ENCODE measurements at regions not wholly inside any gene's neighbourhood (a gene's known extent, or its start where the extent isn't known, plus 50 kb on each side); places are given as distances from the start of the nearest gene placed in this dataset.
A peak's percentile ranks its signal among the peaks of the same experiment; 100 is the strongest.

DNA sequence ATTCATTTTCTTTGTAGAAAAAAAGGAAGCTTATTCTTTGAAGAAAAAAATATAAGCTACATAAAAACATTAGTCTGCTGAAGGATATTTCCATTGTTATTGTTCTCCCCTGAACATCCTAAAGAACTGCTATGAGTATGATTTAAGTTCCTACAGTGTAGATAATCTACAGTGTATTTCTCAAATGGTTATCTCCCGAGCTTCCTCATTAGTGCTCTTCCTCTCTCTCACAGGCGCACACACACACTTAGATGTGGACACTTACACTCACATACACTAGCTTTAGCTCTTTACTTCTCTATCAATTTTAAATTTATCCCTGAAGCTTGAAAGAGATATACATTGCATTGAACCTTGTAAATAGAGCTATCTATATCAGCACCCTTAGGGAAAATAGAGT lies 681.0 kb downstream of the KCNJ3 start (continued):
- TF ChIP-seq, protein P1, sequence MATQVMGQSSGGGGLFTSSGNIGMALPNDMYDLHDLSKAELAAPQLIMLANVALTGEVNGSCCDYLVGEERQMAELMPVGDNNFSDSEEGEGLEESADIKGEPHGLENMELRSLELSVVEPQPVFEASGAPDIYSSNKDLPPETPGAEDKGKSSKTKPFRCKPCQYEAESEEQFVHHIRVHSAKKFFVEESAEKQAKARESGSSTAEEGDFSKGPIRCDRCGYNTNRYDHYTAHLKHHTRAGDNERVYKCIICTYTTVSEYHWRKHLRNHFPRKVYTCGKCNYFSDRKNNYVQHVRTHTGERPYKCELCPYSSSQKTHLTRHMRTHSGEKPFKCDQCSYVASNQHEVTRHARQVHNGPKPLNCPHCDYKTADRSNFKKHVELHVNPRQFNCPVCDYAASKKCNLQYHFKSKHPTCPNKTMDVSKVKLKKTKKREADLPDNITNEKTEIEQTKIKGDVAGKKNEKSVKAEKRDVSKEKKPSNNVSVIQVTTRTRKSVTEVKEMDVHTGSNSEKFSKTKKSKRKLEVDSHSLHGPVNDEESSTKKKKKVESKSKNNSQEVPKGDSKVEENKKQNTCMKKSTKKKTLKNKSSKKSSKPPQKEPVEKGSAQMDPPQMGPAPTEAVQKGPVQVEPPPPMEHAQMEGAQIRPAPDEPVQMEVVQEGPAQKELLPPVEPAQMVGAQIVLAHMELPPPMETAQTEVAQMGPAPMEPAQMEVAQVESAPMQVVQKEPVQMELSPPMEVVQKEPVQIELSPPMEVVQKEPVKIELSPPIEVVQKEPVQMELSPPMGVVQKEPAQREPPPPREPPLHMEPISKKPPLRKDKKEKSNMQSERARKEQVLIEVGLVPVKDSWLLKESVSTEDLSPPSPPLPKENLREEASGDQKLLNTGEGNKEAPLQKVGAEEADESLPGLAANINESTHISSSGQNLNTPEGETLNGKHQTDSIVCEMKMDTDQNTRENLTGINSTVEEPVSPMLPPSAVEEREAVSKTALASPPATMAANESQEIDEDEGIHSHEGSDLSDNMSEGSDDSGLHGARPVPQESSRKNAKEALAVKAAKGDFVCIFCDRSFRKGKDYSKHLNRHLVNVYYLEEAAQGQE (IDR thresholded peaks at IDR 0.05; ENCODE audit: low read depth, low read length), result no peak
- TF ChIP-seq FOXM1 (IDR thresholded peaks at IDR 0.05; ENCODE audit: low read depth), result no peak
- TF ChIP-seq RFX5 (IDR thresholded peaks at IDR 0.05; ENCODE audit: low read length), result no peak
- TF ChIP-seq YY1 (IDR thresholded peaks at IDR 0.05; ENCODE audit: low read depth), result no peak
- no peak for TF ChIP-seq TEAD4 (IDR thresholded peaks at IDR 0.05; ENCODE audit: borderline replicate concordance, insufficient read depth)

DNA sequence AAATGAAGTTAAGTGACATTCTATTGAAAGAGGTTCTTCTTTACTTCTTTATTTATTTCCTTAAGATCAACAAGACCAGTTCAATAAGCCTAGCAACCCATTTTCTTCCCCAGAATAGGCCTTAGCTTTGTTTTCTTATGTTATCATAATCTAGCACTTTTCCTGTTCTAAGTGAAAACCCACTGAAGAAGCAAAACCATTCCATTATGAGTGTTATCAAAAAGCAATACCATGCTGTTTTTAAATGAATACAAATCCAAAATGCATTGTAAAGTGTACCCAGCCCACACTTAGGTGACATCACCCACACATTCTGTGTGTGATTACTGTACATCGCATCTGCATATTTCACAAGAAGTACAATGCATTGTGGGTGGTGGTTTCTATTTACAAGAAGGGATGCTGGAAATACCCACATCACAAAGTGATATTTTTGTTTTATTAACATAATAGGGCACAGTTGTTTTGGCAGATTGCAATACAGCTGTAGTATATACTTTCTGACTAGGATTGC lies 679.5 kb downstream of the KCNJ3 start:
- DNase-seq, result no peak
- H3K4me3 ChIP-seq (ENCODE audit: low read depth in 2 of 2, low read length in 1 of 2), result no peak overlapping the region
- no peaks in the 10 kb centered on the region for H3K36me3 ChIP-seq (replicated peaks in 1 of 2; ENCODE audit: control insufficient read depth in 1 of 2, insufficient read depth in 2 of 2, low read length in 1 of 2)
- H3K4me2 ChIP-seq, result no peak overlapping the region
- no peaks in the 10 kb centered on the region for H3K4me1 ChIP-seq (ENCODE audit: control insufficient read depth in 1 of 2, insufficient read depth in 2 of 2, low read depth in 1 of 2, low read length in 1 of 2)
- H3K9me3 ChIP-seq, result no peaks in the 10 kb centered on the region
- CTCF ChIA-PET, result interaction anchor here (0.7 to 2.6 kb wide), 13 partner anchors 8 to 1950 kb away, joined by 3 to 24 read pairs (median 5); no protein-coding TSS in a partner anchor
- POLR2A ChIA-PET, result no interaction called here
- H3K27me3 ChIP-seq (ENCODE audit: insufficient read depth), result no peaks in the 10 kb centered on the region
- H3F3A ChIP-seq (replicated peaks; ENCODE audit: insufficient read depth), result no peaks in the 10 kb centered on the region
- no peak overlapping the region for H2AFZ ChIP-seq (ENCODE audit: low read depth)
- WGBS (ENCODE audit: low lambda C conversion rate), result 14% methylated on average over 1 of the region's 1 CpG
- TF ChIP-seq, protein P2, sequence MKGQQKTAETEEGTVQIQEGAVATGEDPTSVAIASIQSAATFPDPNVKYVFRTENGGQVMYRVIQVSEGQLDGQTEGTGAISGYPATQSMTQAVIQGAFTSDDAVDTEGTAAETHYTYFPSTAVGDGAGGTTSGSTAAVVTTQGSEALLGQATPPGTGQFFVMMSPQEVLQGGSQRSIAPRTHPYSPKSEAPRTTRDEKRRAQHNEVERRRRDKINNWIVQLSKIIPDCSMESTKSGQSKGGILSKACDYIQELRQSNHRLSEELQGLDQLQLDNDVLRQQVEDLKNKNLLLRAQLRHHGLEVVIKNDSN (IDR thresholded peaks at IDR 0.05; ENCODE audit: borderline replicate concordance, low read depth), result no peak
- TF ChIP-seq YY1 (IDR thresholded peaks at IDR 0.05; ENCODE audit: low read depth) (no peak), MXI1 (IDR thresholded peaks at IDR 0.05; ENCODE audit: low read depth, low read length) (no peak), FOSL2 (IDR thresholded peaks at IDR 0.05; ENCODE audit: borderline replicate concordance, low read depth) (no peak), TAF1 (IDR thresholded peaks at IDR 0.05; ENCODE audit: borderline replicate concordance, low read depth, low read length) (no peak), EP300 (IDR thresholded peaks at IDR 0.05; ENCODE audit: borderline replicate concordance in 1 of 2, low read depth in 1 of 2, low read length in 1 of 2) (no peak), RFX5 (IDR thresholded peaks at IDR 0.05; ENCODE audit: low read length) (no peak)
- H3K9ac ChIP-seq, result no peak overlapping the region
- H3K9me2 ChIP-seq, result no peaks in the 10 kb centered on the region
- no peak overlapping the region for H3K27ac ChIP-seq (ENCODE audit: low read depth in 2 of 2, low read length in 1 of 2)
- H3K79me2 ChIP-seq (ENCODE audit: insufficient read depth), result no peaks in the 10 kb centered on the region
- H4K20me1 ChIP-seq (ENCODE audit: insufficient read depth), result no peaks in the 10 kb centered on the region

DNA sequence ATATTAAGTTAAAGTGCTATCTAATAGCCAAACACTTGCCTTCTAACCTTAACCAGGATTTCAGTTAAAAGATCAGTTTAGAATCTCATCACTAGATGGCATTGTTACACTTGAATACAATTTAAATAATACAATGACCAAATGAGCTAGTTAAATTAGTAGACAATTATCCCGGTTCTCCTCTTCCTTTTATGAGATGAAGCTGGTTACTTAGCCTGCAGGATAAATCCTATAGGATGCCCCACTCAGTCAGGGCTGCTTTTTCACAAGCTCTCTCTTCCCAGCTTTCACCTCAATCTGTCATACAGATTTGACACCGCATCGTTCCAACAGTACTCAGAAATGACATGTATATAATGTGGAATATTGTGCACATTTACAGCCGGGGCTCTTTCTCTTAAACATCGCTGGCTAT lies 678.8 kb downstream of the KCNJ3 start:
- Histone ChIP-seq H3K36me3 (replicated peaks in 1 of 2; ENCODE audit: control insufficient read depth in 1 of 2, insufficient read depth in 2 of 2, low read length in 1 of 2) (no peaks in the 10 kb centered on the region), H3K79me2 (ENCODE audit: insufficient read depth) (no peaks in the 10 kb centered on the region), H3F3A (replicated peaks; ENCODE audit: insufficient read depth) (no peaks in the 10 kb centered on the region), H3K9ac (no peak overlapping the region), H3K4me1 (ENCODE audit: control insufficient read depth in 1 of 2, insufficient read depth in 2 of 2, low read depth in 1 of 2, low read length in 1 of 2) (no peaks in the 10 kb centered on the region), H4K20me1 (ENCODE audit: insufficient read depth) (no peaks in the 10 kb centered on the region), H2AFZ (ENCODE audit: low read depth) (no peak overlapping the region), H3K4me2 (no peak overlapping the region), H3K9me2 (no peaks in the 10 kb centered on the region), H3K27me3 (ENCODE audit: insufficient read depth) (no peaks in the 10 kb centered on the region), H3K9me3 (no peaks in the 10 kb centered on the region), H3K4me3 (ENCODE audit: low read depth in 2 of 2, low read length in 1 of 2) (no peak overlapping the region), H3K27ac (ENCODE audit: low read depth in 2 of 2, low read length in 1 of 2) (no peak overlapping the region)
- ChIA-PET POLR2A (no interaction called here), CTCF (interaction anchor here (0.7 to 2.6 kb wide), 21 partner anchors 8 to 1950 kb away, joined by 3 to 24 read pairs (median 4); no protein-coding TSS in a partner anchor)
- TF ChIP-seq TEAD4 (IDR thresholded peaks at IDR 0.05; ENCODE audit: borderline replicate concordance, insufficient read depth), result no peak
- peak; percentile 30; the same call in 1 of the 2 replicates for TF ChIP-seq SMC3 (IDR thresholded peaks at IDR 0.05; ENCODE audit: low read depth, low read length)
- TF ChIP-seq, protein P3, sequence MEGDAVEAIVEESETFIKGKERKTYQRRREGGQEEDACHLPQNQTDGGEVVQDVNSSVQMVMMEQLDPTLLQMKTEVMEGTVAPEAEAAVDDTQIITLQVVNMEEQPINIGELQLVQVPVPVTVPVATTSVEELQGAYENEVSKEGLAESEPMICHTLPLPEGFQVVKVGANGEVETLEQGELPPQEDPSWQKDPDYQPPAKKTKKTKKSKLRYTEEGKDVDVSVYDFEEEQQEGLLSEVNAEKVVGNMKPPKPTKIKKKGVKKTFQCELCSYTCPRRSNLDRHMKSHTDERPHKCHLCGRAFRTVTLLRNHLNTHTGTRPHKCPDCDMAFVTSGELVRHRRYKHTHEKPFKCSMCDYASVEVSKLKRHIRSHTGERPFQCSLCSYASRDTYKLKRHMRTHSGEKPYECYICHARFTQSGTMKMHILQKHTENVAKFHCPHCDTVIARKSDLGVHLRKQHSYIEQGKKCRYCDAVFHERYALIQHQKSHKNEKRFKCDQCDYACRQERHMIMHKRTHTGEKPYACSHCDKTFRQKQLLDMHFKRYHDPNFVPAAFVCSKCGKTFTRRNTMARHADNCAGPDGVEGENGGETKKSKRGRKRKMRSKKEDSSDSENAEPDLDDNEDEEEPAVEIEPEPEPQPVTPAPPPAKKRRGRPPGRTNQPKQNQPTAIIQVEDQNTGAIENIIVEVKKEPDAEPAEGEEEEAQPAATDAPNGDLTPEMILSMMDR (IDR thresholded peaks at IDR 0.05), result peak; percentile 60
- TF ChIP-seq TAF1 (IDR thresholded peaks at IDR 0.05; ENCODE audit: borderline replicate concordance, low read depth, low read length), result no peak
- TF ChIP-seq RAD21 (IDR thresholded peaks at IDR 0.05; ENCODE audit: low read length), result peak; percentile 65
- 36% methylated on average over 5 of the region's 5 CpGs for WGBS (ENCODE audit: low lambda C conversion rate)
- no peak for DNase-seq
